Keratinocyte (primary cell): ENCODE measurements at regions not wholly inside any gene's neighbourhood (a gene's known extent, or its start where the extent isn't known, plus 50 kb on each side); places are given as distances from the start of the nearest gene placed in this dataset.

ENCODE experiments used
- DNase-seq: peaks from one replicate; pipeline ENCODE4 v3.0.0-alpha.2; 2011; ENCODE audit warnings: low read depth, missing footprints, low spot score
- FAIRE-seq: peaks from 2 replicates; lab custom pipeline; 2011; peaks lifted over from hg19 to GRCh38; lab: Jason Lieb, UNC
- H2AFZ ChIP-seq: 2 replicates; pipeline ENCODE4 v1.6.0; 2012; ENCODE audit warnings: low read length, control low read depth, inconsistent platforms; ENCODE audit not compliant: control insufficient read depth
- H3K27ac ChIP-seq: 2 replicates; pipeline ENCODE4 v1.5.1; 2011; ENCODE audit warnings: low read length; ENCODE audit not compliant: control insufficient read depth, insufficient read depth
- H3K27me3 ChIP-seq: 3 replicates; pipeline ENCODE4 v1.6.0; 2011; ENCODE audit warnings: low read length; ENCODE audit not compliant: control insufficient read depth, insufficient read depth; ENCODE audit errors: extremely low read depth
- H3K36me3 ChIP-seq, 2 experiments: 2 replicates in 1 of 2; 3 replicates in 1 of 2; pipeline ENCODE4 v1.5.1; 2011; ENCODE audit warnings: low read length in 2 of 2, mild to moderate bottlenecking in 1 of 2; ENCODE audit not compliant: control insufficient read depth in 2 of 2, insufficient read depth in 2 of 2; ENCODE audit errors: extremely low read depth in 1 of 2
- H3K4me1 ChIP-seq: 3 replicates; pipeline ENCODE4 v1.5.1; 2011; ENCODE audit warnings: low read length; ENCODE audit not compliant: control insufficient read depth, insufficient read depth; ENCODE audit errors: extremely low read depth
- H3K4me2 ChIP-seq: 3 replicates; pipeline ENCODE4 v1.6.0; 2011; ENCODE audit warnings: low read depth, low read length; ENCODE audit not compliant: control insufficient read depth, insufficient read depth; ENCODE audit errors: extremely low read depth
- H3K4me3 ChIP-seq, 3 experiments: fragments of 200-600 bp in 1 of 3; sonication (generic) in 1 of 3; 2 replicates in 2 of 3; 3 replicates in 1 of 3; pipeline ENCODE4 v1.5.1; 2011 to 2016; ENCODE audit warnings: low read length in 3 of 3, mild to moderate bottlenecking in 3 of 3, control low read depth in 2 of 3, inconsistent platforms in 1 of 3, low read depth in 1 of 3, mixed read lengths in 1 of 3, mixed run types in 1 of 3, moderate library complexity in 1 of 3; ENCODE audit not compliant: control insufficient read depth in 2 of 3, insufficient read depth in 2 of 3; ENCODE audit errors: extremely low read depth in 1 of 3
- H3K79me2 ChIP-seq: 2 replicates; pipeline ENCODE4 v1.6.0; 2012; ENCODE audit warnings: low read length; ENCODE audit not compliant: control insufficient read depth, insufficient read depth
- H3K9ac ChIP-seq: 3 replicates; pipeline ENCODE4 v1.6.0; 2011; ENCODE audit warnings: low read length; ENCODE audit not compliant: control insufficient read depth, insufficient read depth; ENCODE audit errors: extremely low read depth
- H3K9me1 ChIP-seq: 3 replicates; pipeline ENCODE4 v1.6.0; 2011; ENCODE audit warnings: low read length; ENCODE audit not compliant: control insufficient read depth, insufficient read depth; ENCODE audit errors: extremely low read depth
- H3K9me3 ChIP-seq: 2 replicates; pipeline ENCODE4 v1.5.1; 2012; ENCODE audit warnings: low read depth, low read length; ENCODE audit not compliant: control insufficient read depth
- H4K20me1 ChIP-seq: 3 replicates; pipeline ENCODE4 v1.6.0; 2011; ENCODE audit warnings: low read length; ENCODE audit not compliant: control insufficient read depth, insufficient read depth; ENCODE audit errors: extremely low read depth
- CTCF ChIP-seq, 3 experiments: IDR thresholded peaks in 1 of 3; conservative IDR thresholded peaks in 1 of 3; optimal IDR thresholded peaks in 1 of 3; 2 replicates in 2 of 3; 3 replicates in 1 of 3; pipeline versions ENCODE3 to v1.5.1; 2011; ENCODE audit warnings: low read length in 3 of 3, mild to moderate bottlenecking in 3 of 3, moderate library complexity in 2 of 3, control low read depth in 1 of 3, inconsistent platforms in 1 of 3; ENCODE audit not compliant: insufficient read depth in 2 of 3; ENCODE audit errors: extremely low read depth in 1 of 3
- EZH2 ChIP-seq: IDR thresholded peaks from one replicate; pipeline ENCODE4 v1.6.1; 2012; ENCODE audit warnings: inconsistent platforms, mild to moderate bottlenecking, low read length, moderate library complexity
- dilution Hi-C: fragments of 300-500 bp; cut with MboI; formaldehyde crosslinking; loops from one replicate; pipeline ENCODE4 v1.7.0; 2020; ENCODE audit warnings: low sequenced_read_pairs; ENCODE audit not compliant: extremely low pct_ligation_motif_present

- H3K27ac ChIP-seq: no peak overlapping the region
- no peak for FAIRE-seq
- no peak for DNase-seq
- no peak overlapping the region for H3K9ac ChIP-seq
- dilution Hi-C loops: no loop called here
- no peak overlapping the region for H3K4me3 ChIP-seq
- H3K4me2 ChIP-seq: no peak overlapping the region
- H3K4me1 ChIP-seq: no peaks in the 10 kb centered on the region
- no peak overlapping the region for H2AFZ ChIP-seq
- H3K79me2 ChIP-seq: no peaks in the 10 kb centered on the region
- no peaks in the 10 kb centered on the region for H3K9me1 ChIP-seq
- H3K9me3 ChIP-seq: no peaks in the 10 kb centered on the region
- H4K20me1 ChIP-seq: no peaks in the 10 kb centered on the region
- no peak for TF ChIP-seq CTCF (optimal IDR thresholded peaks at IDR 0.05 in 1 of 3, IDR thresholded peaks at IDR 0.05 in 1 of 3, conservative IDR thresholded peaks at IDR 0.05 in 1 of 3; ENCODE audit: extremely low read depth in 1 of 3, insufficient read depth in 2 of 3, low read length in 3 of 3)
- no peak for TF ChIP-seq EZH2
- H3K36me3 ChIP-seq: no peaks in the 10 kb centered on the region
- H3K27me3 ChIP-seq: no peaks in the 10 kb centered on the region
Observed at GRCh38 chr6:4665489-4666417, 110.5 kb upstream of the CDYL start.

GRCh38 chr6:4664911-4665310 lies 111.3 kb upstream of the CDYL start:
- dilution Hi-C loops: no loop called here
- no peak overlapping the region for H3K27ac ChIP-seq

More at GRCh38 chr6:4664911-4665310, 111.3 kb upstream of the CDYL start:
- no peak for TF ChIP-seq EZH2
- no peak for TF ChIP-seq CTCF (optimal IDR thresholded peaks at IDR 0.05 in 1 of 3, IDR thresholded peaks at IDR 0.05 in 1 of 3, conservative IDR thresholded peaks at IDR 0.05 in 1 of 3; ENCODE audit: extremely low read depth in 1 of 3, insufficient read depth in 2 of 3, low read length in 3 of 3)
- Histone ChIP-seq H3K27me3 (no peaks in the 10 kb centered on the region), H3K36me3 (no peaks in the 10 kb centered on the region), H3K4me3 (no peak overlapping the region), H3K9ac (no peak overlapping the region), H4K20me1 (no peaks in the 10 kb centered on the region), H3K79me2 (no peaks in the 10 kb centered on the region), H3K4me1 (no peaks in the 10 kb centered on the region), H3K4me2 (no peak overlapping the region), H2AFZ (no peak overlapping the region), H3K9me1 (no peaks in the 10 kb centered on the region), H3K9me3 (no peaks in the 10 kb centered on the region)
- FAIRE-seq (no peak), DNase-seq (no peak)
